ENCODE measurements at regions not wholly inside any gene's neighbourhood (a gene's known extent, or its start where the extent isn't known, plus 50 kb on each side); places are given as distances from the start of the nearest gene placed in this dataset.

DNA sequence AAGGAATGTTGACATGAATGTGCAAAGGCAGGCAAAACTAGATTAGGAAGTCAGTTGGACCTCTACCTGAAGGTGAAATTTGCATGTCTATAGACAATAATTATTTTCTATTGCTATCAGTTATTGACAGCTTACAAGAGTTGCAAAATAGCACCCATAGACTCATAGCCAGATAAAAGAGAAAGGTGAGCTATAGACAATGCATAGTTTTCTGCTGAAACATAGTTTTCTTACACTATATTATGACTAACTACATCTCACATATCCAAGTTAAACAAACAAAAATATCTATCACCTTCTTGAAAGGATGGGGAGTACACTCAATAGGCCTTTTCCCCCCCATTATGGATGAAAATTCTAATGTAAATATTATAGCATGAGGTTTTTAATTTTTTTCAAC is 305.0 kb downstream of the PTH2R start:
- H3K36me3 Mint-ChIP-seq (ENCODE audit: low read depth) = no peaks in the 10 kb centered on the region
- TF ChIP-seq, protein P1, sequence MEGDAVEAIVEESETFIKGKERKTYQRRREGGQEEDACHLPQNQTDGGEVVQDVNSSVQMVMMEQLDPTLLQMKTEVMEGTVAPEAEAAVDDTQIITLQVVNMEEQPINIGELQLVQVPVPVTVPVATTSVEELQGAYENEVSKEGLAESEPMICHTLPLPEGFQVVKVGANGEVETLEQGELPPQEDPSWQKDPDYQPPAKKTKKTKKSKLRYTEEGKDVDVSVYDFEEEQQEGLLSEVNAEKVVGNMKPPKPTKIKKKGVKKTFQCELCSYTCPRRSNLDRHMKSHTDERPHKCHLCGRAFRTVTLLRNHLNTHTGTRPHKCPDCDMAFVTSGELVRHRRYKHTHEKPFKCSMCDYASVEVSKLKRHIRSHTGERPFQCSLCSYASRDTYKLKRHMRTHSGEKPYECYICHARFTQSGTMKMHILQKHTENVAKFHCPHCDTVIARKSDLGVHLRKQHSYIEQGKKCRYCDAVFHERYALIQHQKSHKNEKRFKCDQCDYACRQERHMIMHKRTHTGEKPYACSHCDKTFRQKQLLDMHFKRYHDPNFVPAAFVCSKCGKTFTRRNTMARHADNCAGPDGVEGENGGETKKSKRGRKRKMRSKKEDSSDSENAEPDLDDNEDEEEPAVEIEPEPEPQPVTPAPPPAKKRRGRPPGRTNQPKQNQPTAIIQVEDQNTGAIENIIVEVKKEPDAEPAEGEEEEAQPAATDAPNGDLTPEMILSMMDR (conservative IDR thresholded peaks at IDR 0.05; ENCODE audit: low read depth in 2 of 2) = no peak
- TF ChIP-seq STAT1 (IDR thresholded peaks at IDR 0.05; ENCODE audit: unreplicated experiment) (no peak), CREB1 (CRISPR knock-in tag; IDR thresholded peaks at IDR 0.05; ENCODE audit: low read depth) (no peak), EZH2 (IDR thresholded peaks at IDR 0.05; ENCODE audit: low read depth, unreplicated experiment) (no peak)
- H3K36me3 ChIP-seq (ENCODE audit: insufficient read depth) = no peaks in the 10 kb centered on the region
- H4K20me1 ChIP-seq (replicated peaks; ENCODE audit: insufficient read depth) = no peaks in the 10 kb centered on the region
- H3K4me3 ChIP-seq = no peak overlapping the region
- H3K27ac ChIP-seq (ENCODE audit: low read depth) = no peak overlapping the region
- peaks cover 2% of the 10 kb centered on the region; the same call in 1 of the 3 replicates for H3K4me1 Mint-ChIP-seq
- no peaks in the 10 kb centered on the region for H3K4me1 ChIP-seq (ENCODE audit: insufficient read depth)
- no peaks in the 10 kb centered on the region for H3F3A ChIP-seq (replicated peaks; ENCODE audit: low read depth)
- ATAC-seq (no peak), DNase-seq (ENCODE audit: low spot score) (no peak)
- no peaks in the 10 kb centered on the region for H3K27me3 ChIP-seq (ENCODE audit: insufficient read depth)
- H3K9me2 ChIP-seq (ENCODE audit: insufficient read depth) = no peaks in the 10 kb centered on the region
- H3K27me3 Mint-ChIP-seq (ENCODE audit: insufficient read depth, low read depth, poor library complexity) = no peaks in the 10 kb centered on the region
- H3K27ac Mint-ChIP-seq = no peak overlapping the region
- no peaks in the 10 kb centered on the region for H3K79me2 ChIP-seq (replicated peaks; ENCODE audit: insufficient read depth)
- no peak overlapping the region for H2AFZ ChIP-seq
- no peak overlapping the region for H3K4me2 ChIP-seq
- no peak overlapping the region for H3K4me3 Mint-ChIP-seq
- no peaks in the 10 kb centered on the region for H3K9me3 Mint-ChIP-seq

DNA sequence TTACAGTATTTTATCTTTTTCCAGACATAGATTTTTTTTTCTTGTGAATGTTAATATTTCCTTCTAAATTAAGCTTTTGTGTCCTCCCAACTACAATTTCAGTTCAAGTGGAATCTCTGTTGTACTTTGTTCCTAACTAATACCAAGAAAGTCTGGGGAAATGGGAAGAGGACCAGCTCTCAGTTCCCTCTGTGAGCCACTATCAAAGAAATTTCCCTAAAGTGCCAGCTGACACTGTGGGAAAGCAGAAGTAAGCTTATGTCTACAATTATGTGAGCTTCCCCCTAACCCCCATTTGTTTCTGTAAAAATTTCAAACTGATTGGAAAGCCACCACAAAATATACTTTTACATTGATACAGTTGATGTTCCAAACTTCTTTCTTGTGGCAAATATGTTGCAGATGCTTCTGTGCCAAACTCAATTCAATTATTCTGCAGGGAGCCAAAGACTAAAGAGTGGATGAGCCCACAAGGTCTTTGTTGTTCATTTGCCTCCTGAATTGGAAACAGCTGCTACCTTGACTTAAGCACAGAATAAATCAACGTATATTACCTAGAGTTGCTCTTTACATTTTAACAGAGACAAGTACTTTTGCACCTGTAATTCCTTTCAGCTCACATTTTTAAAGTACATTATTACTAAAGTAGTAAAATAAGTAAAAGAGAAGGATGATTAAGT is 306.6 kb downstream of the PTH2R start:
- no peaks in the 10 kb centered on the region for H4K20me1 ChIP-seq (replicated peaks; ENCODE audit: insufficient read depth)
- TF ChIP-seq EZH2 (IDR thresholded peaks at IDR 0.05; ENCODE audit: low read depth, unreplicated experiment) = no peak
- TF ChIP-seq ZNF114 (CRISPR knock-in tag; IDR thresholded peaks at IDR 0.05) = no peak
- no peak for TF ChIP-seq NANOG (IDR thresholded peaks at IDR 0.05; ENCODE audit: borderline replicate concordance)
- no peak for TF ChIP-seq ZNF331 (CRISPR knock-in tag; IDR thresholded peaks at IDR 0.05; ENCODE audit: low read depth)
- no peak for TF ChIP-seq STAT1 (IDR thresholded peaks at IDR 0.05; ENCODE audit: unreplicated experiment)
- TF ChIP-seq, protein P2, sequence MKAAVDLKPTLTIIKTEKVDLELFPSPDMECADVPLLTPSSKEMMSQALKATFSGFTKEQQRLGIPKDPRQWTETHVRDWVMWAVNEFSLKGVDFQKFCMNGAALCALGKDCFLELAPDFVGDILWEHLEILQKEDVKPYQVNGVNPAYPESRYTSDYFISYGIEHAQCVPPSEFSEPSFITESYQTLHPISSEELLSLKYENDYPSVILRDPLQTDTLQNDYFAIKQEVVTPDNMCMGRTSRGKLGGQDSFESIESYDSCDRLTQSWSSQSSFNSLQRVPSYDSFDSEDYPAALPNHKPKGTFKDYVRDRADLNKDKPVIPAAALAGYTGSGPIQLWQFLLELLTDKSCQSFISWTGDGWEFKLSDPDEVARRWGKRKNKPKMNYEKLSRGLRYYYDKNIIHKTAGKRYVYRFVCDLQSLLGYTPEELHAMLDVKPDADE (IDR thresholded peaks at IDR 0.05) = no peak
- TF ChIP-seq POLR2AphosphoS5 (IDR thresholded peaks at IDR 0.05; ENCODE audit: low read depth) = no peak
- H3K79me2 ChIP-seq (replicated peaks; ENCODE audit: insufficient read depth) = no peaks in the 10 kb centered on the region
- no peak overlapping the region for H3K4me2 ChIP-seq
- H3K4me3 ChIP-seq = no peak overlapping the region
- H3K36me3 Mint-ChIP-seq (ENCODE audit: low read depth) = no peaks in the 10 kb centered on the region
- no peak overlapping the region for H3K4me3 Mint-ChIP-seq
- ATAC-seq (no peak), DNase-seq (ENCODE audit: low spot score) (no peak)
- no peaks in the 10 kb centered on the region for H3K27me3 Mint-ChIP-seq (ENCODE audit: insufficient read depth, low read depth, poor library complexity)
- no peaks in the 10 kb centered on the region for H3K9me3 Mint-ChIP-seq
- no peaks in the 10 kb centered on the region for H3K9me2 ChIP-seq (ENCODE audit: insufficient read depth)
- H3K27ac ChIP-seq (ENCODE audit: low read depth) = no peak overlapping the region
- peaks cover 2% of the 10 kb centered on the region; the same call in 1 of the 3 replicates for H3K4me1 Mint-ChIP-seq
- no peaks in the 10 kb centered on the region for H3K4me1 ChIP-seq (ENCODE audit: insufficient read depth)
- no peaks in the 10 kb centered on the region for H3F3A ChIP-seq (replicated peaks; ENCODE audit: low read depth)
- H2AFZ ChIP-seq = no peak overlapping the region
- no peaks in the 10 kb centered on the region for H3K36me3 ChIP-seq (ENCODE audit: insufficient read depth)
- no peak overlapping the region for H3K27ac Mint-ChIP-seq
- H3K27me3 ChIP-seq (ENCODE audit: insufficient read depth) = no peaks in the 10 kb centered on the region
